NT2/D1 (cell line): ENCODE measurements at regions not wholly inside any gene's neighbourhood (a gene's known extent, or its start where the extent isn't known, plus 50 kb on each side); places are given as distances from the start of the nearest gene placed in this dataset.

Experiments used
- SUZ12 ChIP-seq: IDR thresholded peaks from 2 replicates; pipeline ENCODE4 v1.6.1; 2011; ENCODE audit not compliant: insufficient read length, insufficient read depth; ENCODE audit errors: extremely low read depth
- YY1 ChIP-seq: IDR thresholded peaks from 2 replicates; pipeline ENCODE4 v1.6.1; 2011; ENCODE audit not compliant: insufficient read length, insufficient read depth

DNA sequence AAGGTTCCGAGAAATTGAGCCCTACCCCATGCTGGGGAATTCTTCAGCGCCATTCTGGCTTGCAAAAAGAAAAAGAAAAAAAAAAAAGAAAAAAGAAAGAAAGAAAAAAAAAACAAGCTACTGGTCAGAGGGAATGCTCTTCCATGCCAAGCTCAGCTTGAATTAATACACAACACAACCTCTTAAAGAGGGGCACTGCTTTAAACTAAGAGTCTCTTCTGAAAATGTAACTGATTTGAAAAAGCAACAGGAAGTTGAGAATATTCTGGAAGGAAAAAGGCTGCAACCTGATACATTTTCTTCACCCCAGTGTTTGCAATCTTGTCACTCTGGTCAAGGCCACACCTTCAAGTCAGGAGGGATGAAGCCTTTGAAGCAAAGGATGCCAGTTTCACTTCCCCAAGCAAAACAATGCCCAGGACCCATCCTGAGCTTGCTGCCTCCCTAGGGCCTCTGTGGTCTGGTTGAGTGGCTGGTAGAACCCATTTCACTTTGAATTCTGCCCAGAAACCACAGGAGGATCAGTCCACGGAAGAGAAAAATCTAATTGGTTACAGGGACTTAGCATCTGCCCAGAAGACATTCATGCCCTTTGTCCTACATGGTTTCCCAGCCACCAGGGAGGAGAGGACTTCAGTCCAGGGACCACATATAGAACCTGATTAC lies 389.7 kb downstream of the SOX9 start:
- no peak for TF ChIP-seq YY1
- no peak for TF ChIP-seq SUZ12
